Bone marrow (tissue), 2 donors: ENCODE measurements at regions not wholly inside any gene's neighbourhood (a gene's known extent, or its start where the extent isn't known, plus 50 kb on each side); places are given as distances from the start of the nearest gene placed in this dataset.

ENCODE experiments used
- DNase-seq, 2 donors: peaks; one replicate each; lab custom pipeline; 2025; lab: John Stamatoyannopoulos, UW

DNA sequence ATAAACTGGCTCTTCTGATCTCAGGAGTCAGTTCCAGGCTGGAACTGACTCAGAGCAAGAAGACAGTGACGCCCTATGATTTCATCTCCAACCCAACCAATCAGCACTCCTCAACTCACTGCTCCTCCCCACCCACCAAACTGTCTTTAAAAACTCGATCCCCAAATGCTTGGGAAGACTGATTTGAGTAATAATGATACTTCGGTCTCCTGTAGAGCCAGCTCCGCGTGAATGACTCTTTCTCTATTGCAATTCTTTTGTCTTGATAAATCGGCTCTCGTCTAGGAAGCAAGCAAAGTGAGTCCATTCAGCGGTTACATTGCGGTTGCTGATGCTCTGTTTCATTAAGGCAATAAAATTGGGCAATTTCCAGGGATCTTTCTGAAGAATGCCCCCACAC, 1025.3 kb upstream of the CNTNAP5 start:
- DNase-seq: no peak

DNA sequence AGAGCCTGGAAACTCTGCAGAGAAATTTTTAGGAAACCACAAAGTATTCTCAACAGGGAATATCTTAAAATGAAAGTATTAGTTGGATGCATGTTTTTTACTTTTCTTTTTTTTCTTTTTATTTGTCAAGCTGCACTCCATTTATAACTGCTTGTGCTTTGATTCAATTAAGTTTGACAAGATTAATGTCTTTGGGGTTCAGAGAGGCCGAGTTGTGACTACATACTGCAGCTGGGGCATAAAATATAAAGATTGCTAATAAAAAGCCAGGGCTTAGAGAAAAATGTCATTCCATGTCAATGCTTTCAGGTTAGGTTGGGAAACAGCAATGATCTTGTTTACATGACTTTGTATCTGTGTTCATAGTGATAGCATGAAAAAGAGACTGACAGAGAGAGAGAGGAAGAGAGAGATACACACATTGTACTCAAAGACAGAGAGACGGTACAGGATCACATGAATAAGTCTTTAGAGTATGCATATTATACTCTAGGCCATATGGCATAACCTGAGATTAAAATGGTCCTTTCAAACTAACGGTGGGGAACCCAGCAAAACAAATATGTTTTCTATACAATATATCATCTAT, 1022.3 kb upstream of the CNTNAP5 start:
- no peak for DNase-seq

DNA sequence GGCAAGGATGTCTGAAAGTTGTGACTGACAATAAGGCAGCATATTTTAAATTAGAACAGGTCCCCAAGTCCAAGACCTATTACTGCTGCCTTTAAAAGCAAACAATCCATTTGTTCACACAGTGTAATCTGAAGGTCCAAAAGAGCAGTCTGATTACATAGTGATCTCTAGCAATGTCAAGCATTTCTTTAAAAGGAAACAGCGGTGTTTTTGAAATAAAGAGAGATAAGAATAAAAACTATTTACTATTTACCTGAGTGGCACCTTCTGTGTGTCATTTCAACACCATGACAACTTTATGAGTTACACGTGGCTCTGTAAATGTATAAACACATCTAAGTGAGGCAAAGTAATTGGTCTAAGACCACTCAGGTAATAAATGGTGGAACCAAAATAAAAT, 1009.9 kb upstream of the CNTNAP5 start:
- no peak for DNase-seq

DNA sequence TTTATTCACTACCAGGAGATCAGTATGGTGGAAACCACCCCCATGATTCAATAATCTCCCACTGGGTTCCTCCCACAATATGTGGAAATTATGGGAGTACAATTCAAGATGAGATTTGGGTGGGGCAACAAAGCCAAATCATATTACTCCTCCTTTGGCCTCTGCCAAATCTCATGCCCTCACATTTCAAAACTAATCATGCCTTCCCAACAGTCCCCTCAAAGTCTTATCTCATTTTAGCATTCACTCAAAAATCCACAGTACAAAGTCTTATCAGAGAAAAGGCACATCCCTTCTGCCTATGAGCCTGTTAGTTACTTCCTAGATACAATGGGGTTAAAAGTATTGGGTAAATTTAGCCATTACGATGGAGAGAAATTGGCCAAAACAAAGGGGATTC, 989.5 kb upstream of the CNTNAP5 start:
- no peak for DNase-seq

DNA sequence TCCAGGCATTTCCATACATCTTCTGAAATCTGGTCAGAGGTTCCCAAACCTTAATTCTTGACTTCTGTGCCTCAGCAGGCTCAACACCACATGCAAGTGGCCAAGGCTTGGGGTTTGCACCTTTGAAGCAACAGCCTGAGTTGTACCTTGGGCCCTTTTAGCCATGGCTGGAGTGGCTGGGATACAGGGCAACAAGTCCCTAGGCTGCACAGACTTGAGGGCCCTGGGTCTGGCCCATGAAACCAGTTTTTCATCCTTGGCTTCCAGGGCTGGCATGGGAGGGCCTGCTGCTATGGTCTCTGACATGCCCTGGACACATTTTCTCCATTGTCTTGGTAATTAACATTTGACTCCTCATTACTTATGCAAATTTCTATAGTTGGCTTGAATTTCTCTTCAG, 988.8 kb upstream of the CNTNAP5 start:
- DNase-seq: no peak

DNA sequence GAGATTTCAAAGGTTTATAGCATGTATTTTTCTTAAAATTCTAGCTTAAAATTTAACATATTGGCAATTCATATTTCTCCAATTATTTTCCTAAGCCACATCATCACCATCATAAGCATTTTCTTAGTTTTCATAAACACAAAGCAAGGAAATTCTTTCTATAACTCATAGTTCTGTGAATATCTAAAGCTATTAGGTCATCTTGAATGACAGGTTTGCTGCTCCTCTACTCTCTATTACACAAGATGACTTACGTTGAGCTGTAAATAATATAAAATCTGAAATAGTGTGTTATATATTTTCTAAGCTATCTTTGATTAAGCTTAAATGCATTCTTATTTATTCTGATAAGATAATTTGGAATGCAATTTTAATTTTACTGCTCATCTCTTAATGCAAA, 984.6 kb upstream of the CNTNAP5 start:
- DNase-seq: no peak

DNA sequence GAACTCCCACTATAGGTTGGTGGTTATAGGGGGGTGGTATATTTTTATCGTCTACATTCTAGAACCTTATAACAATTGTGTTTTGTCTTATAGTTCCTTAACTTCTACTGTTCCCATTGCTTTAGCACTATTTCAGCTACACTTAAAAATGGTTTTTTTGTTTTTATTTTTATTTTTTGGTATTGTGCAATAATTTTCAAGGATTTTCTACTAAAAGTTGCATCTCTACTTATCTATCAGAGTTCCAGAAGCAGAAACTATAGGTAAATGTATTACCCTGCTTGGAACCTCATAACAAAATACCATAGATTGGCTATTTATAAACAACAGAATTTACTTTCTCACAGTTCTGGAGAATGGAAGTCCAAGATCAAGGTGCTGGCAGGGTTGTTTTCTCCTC, 981.6 kb upstream of the CNTNAP5 start:
- DNase-seq: no peak

DNA sequence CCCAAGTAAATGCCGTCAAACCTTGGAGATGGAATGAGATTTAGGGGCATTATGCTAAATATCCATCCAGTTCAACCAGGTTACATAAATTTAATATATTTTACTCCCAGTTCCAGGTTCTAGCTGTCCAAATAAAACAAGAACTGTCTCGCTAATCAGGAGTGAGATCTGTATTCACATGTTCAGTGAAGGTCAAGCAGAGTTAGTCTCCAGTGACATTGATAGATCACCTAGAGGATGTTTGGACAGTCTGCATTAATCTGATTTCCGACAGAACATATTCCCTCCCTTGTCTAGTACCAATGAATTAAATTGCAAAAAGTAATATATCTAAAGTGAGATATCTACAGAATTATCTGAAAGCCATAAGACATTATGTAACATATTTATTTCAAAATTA, 979.4 kb upstream of the CNTNAP5 start:
- no peak for DNase-seq

DNA sequence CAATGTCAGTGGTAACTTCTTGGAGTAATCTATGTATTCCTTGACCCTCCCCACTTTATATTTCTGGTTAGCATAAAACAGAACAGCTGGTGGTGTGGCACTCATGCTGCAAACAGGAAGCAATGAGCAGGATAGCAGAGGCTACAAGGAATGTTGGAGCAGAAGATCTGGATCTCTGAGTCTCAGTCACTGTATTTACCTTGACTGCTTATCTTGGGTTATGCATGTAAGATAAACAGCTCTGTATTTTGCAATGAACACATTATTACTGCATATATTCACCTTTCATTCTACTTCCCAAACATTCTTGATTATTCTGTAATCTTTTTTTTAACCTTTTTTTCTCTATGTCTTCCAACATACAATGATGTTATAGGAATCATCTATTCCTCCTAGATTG, 977.9 kb upstream of the CNTNAP5 start:
- no peak for DNase-seq

DNA sequence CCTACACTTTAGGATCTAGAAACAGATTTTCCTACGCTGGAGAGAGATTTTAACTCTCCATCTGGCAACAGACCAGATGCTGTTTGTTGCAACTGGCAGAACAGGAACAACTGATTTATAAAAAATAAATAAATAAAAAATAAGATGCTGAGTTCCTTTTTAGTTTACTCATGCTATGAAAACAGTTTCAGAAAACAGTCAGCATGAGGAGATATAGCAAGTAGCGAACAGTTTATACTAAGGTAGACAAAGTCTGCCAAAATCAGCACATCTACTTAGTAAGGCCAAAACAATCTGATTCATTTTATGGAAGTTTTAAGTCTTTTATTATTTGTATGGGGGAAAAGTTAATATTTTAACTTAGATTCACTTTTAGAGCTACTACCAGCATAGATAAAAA, 974.0 kb upstream of the CNTNAP5 start:
- DNase-seq: no peak

DNA sequence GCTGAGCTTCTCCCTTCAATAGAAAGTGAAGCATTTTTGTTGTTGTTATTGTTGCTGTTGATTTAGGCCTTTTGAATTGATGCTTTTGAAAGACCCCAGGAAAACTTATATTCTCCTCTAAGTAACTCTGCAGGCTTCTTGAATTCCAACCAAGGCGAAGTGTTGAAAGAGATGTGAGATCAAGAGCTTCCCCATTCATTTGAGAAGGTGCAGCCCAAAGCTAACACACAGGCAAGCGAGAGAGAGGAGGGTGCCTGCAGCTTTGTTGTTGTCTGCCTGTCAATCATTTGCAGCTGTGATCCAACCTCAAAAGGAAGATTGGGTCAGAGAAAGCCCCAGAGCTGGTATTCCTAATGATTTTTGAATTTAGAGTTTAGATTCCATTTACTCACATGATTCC, 963.6 kb upstream of the CNTNAP5 start:
- no peak for DNase-seq

DNA sequence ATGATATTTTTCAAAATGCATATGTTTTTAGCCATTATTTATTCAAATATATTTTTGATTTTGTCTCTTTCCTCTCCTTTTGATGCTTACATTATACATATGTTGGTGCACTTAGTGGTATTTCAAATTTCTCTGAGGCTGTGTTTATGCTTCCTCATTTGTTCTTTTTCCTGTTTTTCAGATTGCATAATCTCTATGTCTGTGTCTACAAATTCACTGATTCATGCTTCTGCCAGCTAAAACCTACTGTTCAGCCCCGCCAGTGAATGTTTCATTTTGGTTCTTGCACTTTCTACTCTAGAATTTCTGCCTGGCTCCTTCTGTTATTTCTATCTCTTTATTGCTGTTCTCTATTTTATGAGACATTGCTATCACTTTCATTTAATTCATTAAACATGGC, 951.7 kb upstream of the CNTNAP5 start:
- peak in 1 of 2 donors; percentile 11 for DNase-seq

DNA sequence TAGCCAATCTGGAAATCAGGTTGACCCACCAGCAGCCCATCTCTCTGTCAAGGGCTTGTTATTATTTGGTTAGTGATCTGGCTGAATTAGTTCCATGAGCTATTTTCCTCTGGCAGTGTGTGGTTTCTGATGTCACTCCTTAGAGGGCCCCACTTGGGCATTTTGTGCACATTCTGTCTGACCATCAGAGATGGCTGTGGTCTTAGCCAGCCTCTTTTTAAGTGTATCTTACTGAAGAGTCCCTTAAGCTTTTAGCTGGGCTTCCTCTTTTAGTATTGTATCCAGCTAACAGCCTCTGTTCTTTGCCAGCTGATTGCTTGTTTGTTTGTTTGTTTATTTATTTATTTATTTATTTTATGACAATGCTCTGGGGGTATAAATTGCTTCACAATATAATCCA, 951.1 kb upstream of the CNTNAP5 start:
- DNase-seq: no peak

DNA sequence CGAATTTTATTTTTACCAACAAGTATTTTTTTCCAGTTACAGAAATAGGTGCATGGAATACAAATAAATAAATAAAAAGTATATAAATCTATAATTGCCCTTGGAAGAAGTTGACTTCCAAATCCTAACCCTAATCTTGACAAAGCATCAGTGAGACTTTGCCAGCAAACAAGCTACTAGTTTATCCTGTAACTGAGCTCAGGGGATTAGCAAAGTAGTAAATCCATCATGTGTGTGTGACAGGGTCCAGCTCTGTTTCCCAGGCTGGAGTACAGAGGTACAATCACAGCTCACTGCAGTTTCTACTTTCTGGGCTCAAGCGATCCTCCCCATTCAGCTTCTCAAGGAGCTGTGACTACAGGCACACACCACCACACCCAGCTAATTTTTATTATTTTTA, 948.0 kb upstream of the CNTNAP5 start:
- no peak for DNase-seq

DNA sequence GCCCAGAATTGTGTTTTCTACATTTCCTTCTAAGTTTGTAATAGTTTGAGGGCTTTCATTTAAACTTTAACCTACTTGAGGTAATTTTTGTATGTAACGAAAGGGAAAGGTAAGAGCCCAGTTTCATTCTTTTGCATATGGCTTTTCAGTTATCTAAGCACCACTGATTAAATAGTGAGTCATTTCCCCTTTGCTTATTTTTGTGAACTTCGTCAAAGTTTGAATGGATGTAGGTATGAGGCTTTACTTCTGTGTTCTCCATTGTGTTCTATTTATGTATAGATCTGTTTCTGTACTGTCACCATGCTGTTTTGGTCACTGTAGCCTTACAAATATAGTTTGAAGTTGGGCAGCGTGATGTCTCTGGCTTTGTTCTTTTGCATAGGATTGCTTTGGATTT, 944.8 kb upstream of the CNTNAP5 start:
- no peak for DNase-seq

DNA sequence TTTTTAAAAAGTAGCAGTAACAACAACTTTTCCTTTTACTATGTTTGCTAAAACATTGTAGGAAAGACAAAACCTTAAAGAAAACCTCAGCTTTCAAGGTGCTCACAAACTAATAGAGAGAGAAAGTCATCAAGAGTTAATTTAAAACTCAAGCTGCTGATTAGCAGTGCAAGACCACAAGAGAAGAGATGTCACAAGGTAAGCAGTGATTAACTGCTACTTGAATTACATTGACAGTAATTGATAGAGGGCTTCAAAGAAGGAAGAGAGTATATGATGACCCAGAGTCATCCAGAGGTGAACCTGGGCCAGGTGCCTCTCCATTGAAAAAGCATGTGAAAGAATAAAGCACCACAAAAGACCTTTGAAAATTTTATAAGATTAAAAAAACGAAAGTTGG, 939.6 kb upstream of the CNTNAP5 start:
- DNase-seq: no peak

DNA sequence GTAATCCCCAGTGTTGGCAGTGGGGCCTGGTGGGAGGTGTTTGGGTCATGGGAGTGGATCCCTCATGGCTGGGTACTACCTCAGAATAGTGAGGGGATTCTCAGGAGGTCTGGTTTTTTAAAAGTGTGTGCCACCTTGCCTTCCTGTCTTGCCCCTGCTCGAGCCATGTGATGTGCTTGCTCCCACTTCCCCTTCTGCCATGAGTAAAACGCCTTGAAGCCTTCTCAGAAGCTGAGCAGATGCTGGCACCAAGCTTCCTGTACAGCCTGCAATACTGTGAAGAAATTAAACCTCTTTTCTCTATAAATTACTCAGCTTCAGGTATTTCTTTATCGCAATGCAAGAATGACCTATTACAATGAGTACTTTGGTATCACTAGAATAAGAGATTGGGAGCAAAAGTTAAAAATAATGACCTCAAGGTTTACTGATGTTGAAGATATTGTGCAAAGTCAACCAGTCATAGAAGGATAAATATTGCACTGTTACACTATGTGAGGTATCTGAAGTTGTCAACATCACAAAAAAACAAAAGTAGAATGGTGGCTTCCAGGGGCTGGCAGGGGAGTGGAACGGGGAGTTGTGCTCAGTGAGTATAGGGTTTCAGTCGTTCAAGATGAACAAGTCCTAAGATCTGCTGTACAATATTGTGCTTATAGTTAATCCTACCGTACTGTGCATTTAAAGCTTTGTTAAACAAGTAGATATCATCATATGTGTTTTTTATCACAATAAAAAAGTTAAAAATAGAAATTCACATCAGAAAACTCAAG, 938.3 kb upstream of the CNTNAP5 start:
- no peak for DNase-seq

DNA sequence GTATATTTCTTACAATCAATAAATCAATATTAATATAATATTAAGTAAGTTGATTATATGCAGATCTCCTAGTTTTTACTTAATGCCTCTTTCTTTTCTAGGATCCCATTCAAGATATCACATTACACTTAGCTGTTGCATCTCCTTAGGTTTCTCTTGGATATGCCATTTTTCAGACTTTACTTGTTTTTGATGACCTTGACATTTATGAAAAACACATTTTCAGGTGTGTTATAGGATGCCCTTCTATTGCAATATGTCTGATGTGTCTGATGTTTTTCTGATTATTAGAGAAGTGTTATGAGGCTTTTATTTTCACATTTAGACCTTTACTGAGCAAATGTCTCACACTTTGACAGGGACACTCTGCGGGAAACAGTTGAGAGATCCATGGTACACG, 933.6 kb upstream of the CNTNAP5 start:
- no peak for DNase-seq

DNA sequence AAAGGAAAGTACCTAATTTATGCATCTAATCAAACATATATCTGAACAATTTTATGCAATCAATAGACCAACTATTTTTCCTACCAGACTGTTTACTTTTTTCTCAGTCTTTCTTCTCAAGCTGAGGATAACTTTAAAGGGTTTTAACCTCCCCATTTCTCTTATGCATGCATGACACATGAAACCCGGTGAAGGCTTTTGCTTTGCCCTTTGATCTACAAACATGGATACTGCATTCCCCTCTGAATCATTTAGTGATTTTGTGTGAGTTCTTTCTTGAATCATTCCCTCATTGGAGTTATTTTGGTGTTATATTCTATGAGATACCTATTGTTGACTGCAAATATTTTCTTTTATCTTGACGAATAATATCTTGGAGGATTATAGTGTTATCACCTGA, 931.9 kb upstream of the CNTNAP5 start:
- DNase-seq: no peak

DNA sequence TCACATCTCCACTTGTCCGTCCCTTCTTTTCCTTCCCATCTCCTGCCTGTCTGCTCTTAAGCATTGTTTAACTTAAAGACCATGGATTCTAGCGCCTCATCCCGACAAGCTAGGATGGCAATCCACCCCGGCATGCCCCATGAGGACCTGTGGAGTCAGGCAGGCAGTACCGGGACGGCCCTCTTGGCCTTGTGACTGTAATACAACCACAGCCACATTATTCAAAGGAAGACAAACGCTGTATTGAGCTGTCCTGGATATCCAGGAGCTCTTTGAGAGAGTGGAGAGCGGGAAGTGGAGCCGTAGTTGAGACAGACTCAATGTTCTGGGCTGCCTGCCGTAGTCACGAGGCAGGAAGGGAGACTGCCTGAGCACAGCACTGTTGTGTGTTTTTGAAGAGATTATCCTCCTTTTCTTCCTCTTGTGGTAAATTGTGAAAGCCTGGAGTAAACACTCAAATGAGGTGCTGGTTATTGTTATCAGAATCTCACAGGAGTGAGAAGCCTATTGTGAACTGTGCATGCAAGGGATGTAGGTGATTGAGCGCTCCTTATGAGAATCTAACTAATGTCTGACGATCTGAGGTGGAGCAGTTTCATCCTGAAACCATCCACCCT, 929.8 kb upstream of the CNTNAP5 start:
- DNase-seq: no peak

DNA sequence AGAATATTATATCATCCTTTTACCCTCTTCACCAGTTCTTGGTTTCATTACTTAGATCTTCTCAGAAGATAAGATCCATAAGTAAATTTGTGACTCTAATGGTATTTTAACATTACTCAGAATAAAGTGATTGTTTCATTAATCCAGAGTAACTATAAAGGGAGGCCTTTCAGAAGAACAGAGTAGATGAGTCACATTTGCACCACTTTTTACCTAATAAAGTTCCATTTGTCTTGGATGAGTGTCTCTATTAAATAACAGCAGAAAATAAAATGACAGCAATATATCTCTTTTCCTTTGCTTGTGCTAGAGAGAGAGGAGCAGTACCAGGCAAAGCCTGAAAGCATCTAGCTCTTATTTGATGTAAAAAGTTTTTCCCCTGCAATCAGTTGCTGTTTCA, 926.5 kb upstream of the CNTNAP5 start:
- no peak for DNase-seq

DNA sequence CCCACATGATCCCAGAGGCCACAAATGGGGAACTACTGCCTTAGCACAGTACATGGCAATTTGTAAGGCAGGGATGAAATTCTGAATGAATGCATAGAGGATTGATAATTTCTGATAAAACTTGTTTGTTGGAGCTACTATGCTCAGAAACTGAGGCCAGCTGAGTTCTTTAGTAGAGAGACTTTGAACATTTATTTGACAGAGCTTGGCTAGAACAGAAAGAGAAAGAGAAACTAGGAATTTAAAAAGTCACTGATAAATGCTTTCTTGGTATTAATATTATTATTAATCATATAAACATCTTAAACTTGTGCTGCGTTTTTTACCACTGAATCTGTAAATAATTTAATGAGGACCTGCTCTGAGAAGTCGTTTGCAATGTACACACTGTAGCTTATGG, 923.7 kb upstream of the CNTNAP5 start:
- DNase-seq: no peak

DNA sequence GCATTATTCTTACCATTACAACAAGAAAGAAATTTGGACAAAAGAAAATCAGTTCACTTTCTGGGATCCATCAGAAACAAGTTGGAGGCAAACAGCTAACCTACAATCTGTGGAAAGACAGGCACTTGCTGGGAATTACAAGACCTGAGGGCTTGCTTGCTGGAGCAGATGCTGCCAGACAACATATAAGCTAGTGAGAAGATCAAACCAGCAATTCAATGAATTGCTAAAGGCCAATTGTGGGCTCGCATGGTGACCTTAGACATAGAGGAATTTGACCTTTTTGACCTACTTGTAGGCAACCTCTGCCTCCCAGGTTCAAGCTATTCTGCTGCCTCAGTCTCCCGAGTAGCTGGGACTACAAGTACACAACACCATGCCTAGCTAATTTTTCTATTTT, 921.2 kb upstream of the CNTNAP5 start:
- DNase-seq: no peak

DNA sequence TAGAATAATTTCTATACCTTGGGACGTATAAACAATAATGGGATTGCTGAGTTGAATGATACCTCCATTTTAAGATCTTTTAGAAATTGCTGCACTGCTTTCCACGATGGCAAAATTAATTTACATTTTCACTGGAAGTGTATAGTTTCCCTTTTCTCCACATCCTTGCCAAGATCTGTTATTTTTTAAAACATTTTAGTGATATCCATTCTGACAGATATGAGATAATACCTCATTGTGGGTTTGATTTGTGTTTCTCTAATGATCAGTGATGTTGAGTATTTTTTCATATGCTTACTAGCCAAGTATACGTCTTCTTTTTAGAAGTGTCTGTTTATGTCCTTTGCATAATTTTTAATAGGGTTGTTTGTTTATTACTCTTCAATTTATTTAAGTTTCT, 908.5 kb upstream of the CNTNAP5 start:
- no peak for DNase-seq
